ENCODE measurements at regions not wholly inside any gene's neighbourhood (a gene's known extent, or its start where the extent isn't known, plus 50 kb on each side); places are given as distances from the start of the nearest gene placed in this dataset.

DNA sequence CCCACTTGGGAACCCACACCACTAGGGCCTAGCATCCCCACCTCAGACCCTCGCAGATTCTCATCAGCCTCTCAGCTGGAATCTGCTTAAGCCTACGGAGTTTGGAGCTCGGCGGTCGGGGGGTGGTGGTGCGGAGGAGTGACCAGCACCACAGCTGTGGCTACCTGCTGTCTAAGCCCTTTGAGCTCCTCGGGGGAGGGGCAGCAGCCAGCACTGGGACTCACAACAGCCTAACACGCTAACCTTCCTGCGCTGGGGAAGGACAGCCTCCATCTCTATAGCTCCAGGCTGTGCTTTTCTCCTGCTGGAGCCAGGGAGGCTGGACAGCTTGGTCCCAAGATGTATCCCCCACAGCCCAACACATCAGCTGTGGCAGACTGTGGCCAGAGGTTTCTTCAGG is 281.5 kb downstream of the USP46 start:
- H3K4me2 ChIP-seq (ENCODE audit: control insufficient read depth, extremely low read depth, insufficient read depth, low read depth, low read length), result no peak overlapping the region
- no peaks in the 10 kb centered on the region for H3K9me1 ChIP-seq (ENCODE audit: control insufficient read depth, extremely low read depth, insufficient read depth, low read length)
- no peak overlapping the region for H3K9ac ChIP-seq (ENCODE audit: control insufficient read depth, extremely low read depth, insufficient read depth, low read length)
- no peak for DNase-seq (ENCODE audit: low read depth, low spot score)
- H3K4me1 ChIP-seq (ENCODE audit: control insufficient read depth, extremely low read depth, insufficient read depth, low read length), result no peaks in the 10 kb centered on the region
- TF ChIP-seq, protein P1, sequence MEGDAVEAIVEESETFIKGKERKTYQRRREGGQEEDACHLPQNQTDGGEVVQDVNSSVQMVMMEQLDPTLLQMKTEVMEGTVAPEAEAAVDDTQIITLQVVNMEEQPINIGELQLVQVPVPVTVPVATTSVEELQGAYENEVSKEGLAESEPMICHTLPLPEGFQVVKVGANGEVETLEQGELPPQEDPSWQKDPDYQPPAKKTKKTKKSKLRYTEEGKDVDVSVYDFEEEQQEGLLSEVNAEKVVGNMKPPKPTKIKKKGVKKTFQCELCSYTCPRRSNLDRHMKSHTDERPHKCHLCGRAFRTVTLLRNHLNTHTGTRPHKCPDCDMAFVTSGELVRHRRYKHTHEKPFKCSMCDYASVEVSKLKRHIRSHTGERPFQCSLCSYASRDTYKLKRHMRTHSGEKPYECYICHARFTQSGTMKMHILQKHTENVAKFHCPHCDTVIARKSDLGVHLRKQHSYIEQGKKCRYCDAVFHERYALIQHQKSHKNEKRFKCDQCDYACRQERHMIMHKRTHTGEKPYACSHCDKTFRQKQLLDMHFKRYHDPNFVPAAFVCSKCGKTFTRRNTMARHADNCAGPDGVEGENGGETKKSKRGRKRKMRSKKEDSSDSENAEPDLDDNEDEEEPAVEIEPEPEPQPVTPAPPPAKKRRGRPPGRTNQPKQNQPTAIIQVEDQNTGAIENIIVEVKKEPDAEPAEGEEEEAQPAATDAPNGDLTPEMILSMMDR (optimal IDR thresholded peaks at IDR 0.05 in 1 of 3, IDR thresholded peaks at IDR 0.05 in 1 of 3, conservative IDR thresholded peaks at IDR 0.05 in 1 of 3; ENCODE audit: extremely low read depth in 1 of 3, insufficient read depth in 2 of 3, low read length in 3 of 3), result no peak
- TF ChIP-seq EZH2 (IDR thresholded peaks at IDR 0.05; ENCODE audit: low read length), result no peak
- dilution Hi-C loops (cut with MboI; ENCODE audit: extremely low pct_ligation_motif_present, low sequenced_read_pairs), result no loop called here
- no peak overlapping the region for H2AFZ ChIP-seq (ENCODE audit: control insufficient read depth, low read length)
- H3K9me3 ChIP-seq (ENCODE audit: control insufficient read depth, low read depth, low read length), result no peaks in the 10 kb centered on the region
- H3K79me2 ChIP-seq (ENCODE audit: control insufficient read depth, insufficient read depth, low read length), result no peaks in the 10 kb centered on the region
- H3K4me3 ChIP-seq (ENCODE audit: control insufficient read depth in 2 of 3, extremely low read depth in 1 of 3, insufficient read depth in 2 of 3, low read depth in 1 of 3, low read length in 3 of 3), result no peak overlapping the region
- H3K36me3 ChIP-seq (ENCODE audit: control insufficient read depth in 2 of 2, extremely low read depth in 1 of 2, insufficient read depth in 2 of 2, low read length in 2 of 2), result no peaks in the 10 kb centered on the region
- no peak overlapping the region for H3K27ac ChIP-seq (ENCODE audit: control insufficient read depth, insufficient read depth, low read length)
- no peaks in the 10 kb centered on the region for H3K27me3 ChIP-seq (ENCODE audit: control insufficient read depth, extremely low read depth, insufficient read depth, low read length)
- FAIRE-seq, result no peak
- H4K20me1 ChIP-seq (ENCODE audit: control insufficient read depth, extremely low read depth, insufficient read depth, low read length), result no peaks in the 10 kb centered on the region

DNA sequence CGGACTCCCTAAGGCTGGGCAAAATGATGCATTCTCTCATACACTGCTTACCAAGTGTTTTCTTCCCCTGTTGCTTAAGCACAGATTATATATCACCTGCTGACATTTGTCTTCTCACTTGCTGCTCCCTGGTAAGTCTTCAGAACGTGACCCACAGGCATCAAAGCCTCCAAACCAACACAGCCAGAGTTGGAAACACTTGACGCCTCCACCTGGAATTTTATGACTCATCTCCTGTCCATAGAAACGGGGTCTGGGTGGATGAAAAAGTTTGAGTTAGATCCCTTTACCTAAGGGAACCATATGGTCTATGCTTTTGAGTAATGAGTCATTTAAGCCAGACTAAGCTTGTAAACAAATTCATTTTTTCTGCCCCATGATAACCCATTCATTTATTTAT is 251.6 kb downstream of the USP46 start:
- dilution Hi-C loops (cut with MboI; ENCODE audit: extremely low pct_ligation_motif_present, low sequenced_read_pairs), result no loop called here
- H3K27ac ChIP-seq (ENCODE audit: control insufficient read depth, insufficient read depth, low read length), result no peak overlapping the region
- H3K4me1 ChIP-seq (ENCODE audit: control insufficient read depth, extremely low read depth, insufficient read depth, low read length), result no peaks in the 10 kb centered on the region
- no peak overlapping the region for H2AFZ ChIP-seq (ENCODE audit: control insufficient read depth, low read length)
- H3K79me2 ChIP-seq (ENCODE audit: control insufficient read depth, insufficient read depth, low read length), result no peaks in the 10 kb centered on the region
- H3K27me3 ChIP-seq (ENCODE audit: control insufficient read depth, extremely low read depth, insufficient read depth, low read length), result no peaks in the 10 kb centered on the region
- H3K9me1 ChIP-seq (ENCODE audit: control insufficient read depth, extremely low read depth, insufficient read depth, low read length), result no peaks in the 10 kb centered on the region
- H3K36me3 ChIP-seq (ENCODE audit: control insufficient read depth in 2 of 2, extremely low read depth in 1 of 2, insufficient read depth in 2 of 2, low read length in 2 of 2), result no peaks in the 10 kb centered on the region
- H3K4me2 ChIP-seq (ENCODE audit: control insufficient read depth, extremely low read depth, insufficient read depth, low read depth, low read length), result no peak overlapping the region
- H3K9me3 ChIP-seq (ENCODE audit: control insufficient read depth, low read depth, low read length), result no peaks in the 10 kb centered on the region
- no peak overlapping the region for H3K9ac ChIP-seq (ENCODE audit: control insufficient read depth, extremely low read depth, insufficient read depth, low read length)
- no peak overlapping the region for H3K4me3 ChIP-seq (ENCODE audit: control insufficient read depth in 2 of 3, extremely low read depth in 1 of 3, insufficient read depth in 2 of 3, low read depth in 1 of 3, low read length in 3 of 3)
- no peaks in the 10 kb centered on the region for H4K20me1 ChIP-seq (ENCODE audit: control insufficient read depth, extremely low read depth, insufficient read depth, low read length)
- peak; percentile 13 for DNase-seq (ENCODE audit: low read depth, low spot score)
- FAIRE-seq, result no peak
- TF ChIP-seq EZH2 (IDR thresholded peaks at IDR 0.05; ENCODE audit: low read length), result no peak
- TF ChIP-seq, protein P1 (optimal IDR thresholded peaks at IDR 0.05 in 1 of 3, IDR thresholded peaks at IDR 0.05 in 1 of 3, conservative IDR thresholded peaks at IDR 0.05 in 1 of 3; ENCODE audit: extremely low read depth in 1 of 3, insufficient read depth in 2 of 3, low read length in 3 of 3), result no peak
